ENCODE measurements at regions not wholly inside any gene's neighbourhood (a gene's known extent, or its start where the extent isn't known, plus 50 kb on each side); places are given as distances from the start of the nearest gene placed in this dataset.

DNA sequence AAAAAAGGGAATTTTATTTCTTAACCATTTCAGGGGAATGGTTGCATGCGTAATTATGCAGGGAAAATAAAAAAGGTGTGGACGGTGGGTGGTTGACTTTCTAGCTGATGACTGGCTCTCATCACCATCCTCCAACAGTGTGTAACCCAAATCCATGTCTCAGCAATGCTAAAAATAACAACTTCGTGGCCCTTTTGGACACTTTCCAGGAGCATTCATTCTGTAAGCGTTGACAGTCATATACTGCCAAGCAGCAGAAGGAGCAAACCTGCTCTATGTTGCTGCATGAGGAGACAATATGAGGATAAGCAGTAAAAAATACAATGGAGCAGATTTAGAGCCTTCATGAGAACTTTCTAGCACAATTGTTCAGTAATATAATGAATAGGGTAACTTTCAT is 189.1 kb downstream of the ANXA2 start:
- no peaks in the 10 kb centered on the region for H3K27me3 ChIP-seq (ENCODE audit: control insufficient read depth, insufficient read depth, low read length)
- TF ChIP-seq CTCF (IDR thresholded peaks at IDR 0.05; ENCODE audit: insufficient read depth, low read length, poor library complexity, severe bottlenecking): no peak
- no peaks in the 10 kb centered on the region for H3K36me3 ChIP-seq (ENCODE audit: control insufficient read depth, insufficient read depth, low read length)
- H3K4me3 ChIP-seq (ENCODE audit: low read depth, low read length): no peak overlapping the region
- DNase-seq (ENCODE audit: low read depth): no peak

DNA sequence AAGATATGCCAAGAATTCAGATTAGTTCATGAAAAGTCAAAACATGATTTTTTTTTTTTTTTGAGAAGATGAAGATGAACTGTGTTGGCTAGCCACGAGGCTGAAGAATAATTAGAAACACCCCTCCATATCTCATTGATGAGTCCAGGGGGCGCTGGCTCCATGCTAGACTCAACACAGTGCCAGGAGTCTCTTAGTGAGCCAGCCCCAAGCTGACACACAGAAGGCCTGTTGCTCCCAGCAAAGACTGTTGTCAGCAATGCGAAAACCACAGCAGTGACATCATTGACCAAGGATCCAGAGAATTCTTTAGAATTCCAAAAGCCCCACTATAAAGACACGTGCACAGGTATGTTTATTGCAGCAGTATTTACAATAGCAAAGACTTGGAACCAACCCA is 185.2 kb downstream of the ANXA2 start:
- H3K4me3 ChIP-seq (ENCODE audit: low read depth, low read length): no peak overlapping the region
- DNase-seq (ENCODE audit: low read depth): peak; percentile 7
- peaks cover 3% of the 10 kb centered on the region for H3K27me3 ChIP-seq (ENCODE audit: control insufficient read depth, insufficient read depth, low read length)
- H3K36me3 ChIP-seq (ENCODE audit: control insufficient read depth, insufficient read depth, low read length): no peaks in the 10 kb centered on the region
- no peak for TF ChIP-seq CTCF (IDR thresholded peaks at IDR 0.05; ENCODE audit: insufficient read depth, low read length, poor library complexity, severe bottlenecking)

GRCh38 chr15:60213377-60214000 is 184.3 kb downstream of the ANXA2 start:
- DNase-seq (ENCODE audit: low read depth): no peak
- no peak overlapping the region for H3K4me3 ChIP-seq (ENCODE audit: low read depth, low read length)
- no peak for TF ChIP-seq CTCF (IDR thresholded peaks at IDR 0.05; ENCODE audit: insufficient read depth, low read length, poor library complexity, severe bottlenecking)
- peaks cover 3% of the 10 kb centered on the region for H3K27me3 ChIP-seq (ENCODE audit: control insufficient read depth, insufficient read depth, low read length)
- H3K36me3 ChIP-seq (ENCODE audit: control insufficient read depth, insufficient read depth, low read length): no peaks in the 10 kb centered on the region

GRCh38 chr15:60214201-60214600 is 183.6 kb downstream of the ANXA2 start:
- peaks cover 3% of the 10 kb centered on the region for H3K27me3 ChIP-seq (ENCODE audit: control insufficient read depth, insufficient read depth, low read length)

GRCh38 chr15:60215225-60215963 is 182.4 kb downstream of the ANXA2 start:
- Histone ChIP-seq H3K27me3 (ENCODE audit: control insufficient read depth, insufficient read depth, low read length) (peaks cover 3% of the 10 kb centered on the region), H3K4me3 (ENCODE audit: low read depth, low read length) (no peak overlapping the region), H3K36me3 (ENCODE audit: control insufficient read depth, insufficient read depth, low read length) (no peaks in the 10 kb centered on the region)
- DNase-seq (ENCODE audit: low read depth): no peak
- no peak for TF ChIP-seq CTCF (IDR thresholded peaks at IDR 0.05; ENCODE audit: insufficient read depth, low read length, poor library complexity, severe bottlenecking)

More at GRCh38 chr15:60214201-60214600, 183.6 kb downstream of the ANXA2 start:
- no peak for DNase-seq (ENCODE audit: low read depth)
- H3K4me3 ChIP-seq (ENCODE audit: low read depth, low read length): no peak overlapping the region
- TF ChIP-seq CTCF (IDR thresholded peaks at IDR 0.05; ENCODE audit: insufficient read depth, low read length, poor library complexity, severe bottlenecking): no peak
- H3K36me3 ChIP-seq (ENCODE audit: control insufficient read depth, insufficient read depth, low read length): no peaks in the 10 kb centered on the region

Data from kidney epithelial cell (primary cell).